Stimulated activated CD8-positive, alpha-beta memory T cell treated with anti-CD3 and anti-CD28 coated beads, Interleukin-15, amount 100 ng/mL, for 4 hours (primary cell): ENCODE measurements at regions not wholly inside any gene's neighbourhood (a gene's known extent, or its start where the extent isn't known, plus 50 kb on each side); places are given as distances from the start of the nearest gene placed in this dataset.

Experiments used
- DNase-seq, 2 donors: peaks; one replicate each; pipeline ENCODE4 v3.0.0-alpha.2; 2020; ENCODE audit warnings: low read depth in 2 of 2

DNA sequence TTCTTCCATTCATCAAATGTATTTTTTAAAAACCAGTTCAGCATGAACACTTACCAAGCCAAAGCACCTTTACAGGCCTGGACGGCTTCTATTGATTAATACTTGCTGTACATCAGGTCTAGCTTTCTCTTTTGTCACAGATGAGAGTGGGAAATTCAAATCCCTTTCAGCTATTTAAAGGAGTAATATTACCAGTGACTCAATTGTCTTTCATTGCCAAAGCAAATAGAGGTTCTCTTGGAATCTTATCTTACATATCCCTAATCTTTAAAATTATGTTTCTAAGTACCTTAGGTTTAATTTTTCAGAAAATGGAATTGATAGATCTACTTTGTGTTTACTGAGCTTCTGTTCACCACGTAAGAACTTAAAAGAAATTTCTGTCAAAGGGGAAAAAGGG lies 922.9 kb downstream of the NSUN3 start:
- DNase-seq = no peak

DNA sequence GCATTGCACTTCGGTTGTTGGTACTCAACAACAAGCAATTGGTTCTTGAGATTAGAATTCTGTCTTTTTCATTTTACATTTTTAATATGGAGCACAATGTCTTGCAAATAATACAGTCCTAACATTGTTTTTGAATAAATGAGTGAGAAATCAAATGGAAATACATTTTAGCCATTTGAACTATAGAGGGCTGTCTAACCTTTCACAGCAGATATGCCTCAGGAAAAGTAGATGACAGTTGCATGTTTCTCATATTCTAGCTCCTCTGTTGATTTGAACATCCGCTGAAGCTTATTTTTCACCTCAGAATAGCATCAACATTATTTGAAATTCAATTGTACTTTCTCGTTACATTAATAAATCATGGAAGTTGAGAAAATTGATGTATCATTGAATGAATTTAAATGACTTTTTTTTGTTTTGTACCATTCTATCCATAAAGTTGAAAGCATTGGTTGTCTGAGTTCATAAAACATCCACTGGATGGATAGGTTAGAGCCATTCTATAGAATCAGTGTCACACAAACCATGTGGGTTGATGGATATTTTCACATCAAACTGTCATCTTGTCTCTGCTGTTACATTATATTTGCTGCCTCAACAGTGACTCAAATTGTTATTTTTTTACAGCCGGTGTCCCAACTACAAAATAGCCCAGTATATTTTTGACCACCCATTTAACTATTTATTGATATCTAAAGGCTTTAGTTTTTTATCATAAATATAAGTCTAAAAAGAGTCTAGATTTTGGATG lies 928.3 kb downstream of the NSUN3 start:
- no peak for DNase-seq

DNA sequence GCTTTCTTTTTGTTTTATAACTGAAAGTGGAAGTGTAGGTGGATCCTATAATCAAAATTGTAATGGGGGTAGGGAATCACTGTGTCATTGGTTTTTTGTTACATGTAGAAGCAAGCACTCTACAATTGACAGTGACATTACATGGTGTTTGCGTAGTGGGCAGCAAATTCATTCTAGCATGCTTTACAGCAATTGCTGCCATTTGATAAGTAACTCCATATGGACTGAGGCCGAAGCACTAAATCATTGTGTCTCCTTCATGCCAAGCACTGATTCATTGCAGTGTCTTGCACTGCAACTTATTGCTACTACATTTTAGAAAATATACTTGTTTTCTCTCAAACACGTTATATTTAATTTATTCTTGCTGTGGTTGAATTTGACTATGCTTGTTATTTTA lies 933.9 kb downstream of the NSUN3 start:
- no peak for DNase-seq

DNA sequence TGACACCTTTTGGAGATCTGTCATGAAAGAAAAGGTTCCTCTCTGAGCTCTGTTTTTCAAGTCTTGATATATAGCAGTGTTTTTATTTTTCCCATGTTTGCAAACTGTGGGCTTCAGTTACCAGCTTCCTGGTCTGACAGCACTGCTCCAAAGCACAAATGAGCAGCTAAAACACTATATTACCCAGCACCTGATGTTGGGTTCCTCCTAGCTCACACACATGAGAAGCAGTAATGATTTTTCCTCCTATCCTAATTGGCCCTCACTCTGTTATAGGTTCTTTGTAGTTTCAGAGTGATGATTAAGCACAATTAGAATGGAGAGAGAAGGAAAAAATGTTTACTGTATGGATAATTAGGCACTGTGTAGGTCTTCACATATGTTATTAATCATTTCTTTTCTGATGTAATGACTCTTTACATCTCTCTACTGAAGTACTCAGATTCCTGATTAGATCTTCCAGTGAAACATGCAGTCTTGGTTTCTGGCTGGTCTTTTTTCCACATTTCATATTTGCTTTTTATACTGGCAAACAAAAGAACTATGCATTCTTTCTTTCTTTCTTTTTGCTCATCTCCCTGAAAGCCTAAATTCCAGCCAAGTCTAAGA lies 939.7 kb downstream of the NSUN3 start:
- no peak for DNase-seq

DNA sequence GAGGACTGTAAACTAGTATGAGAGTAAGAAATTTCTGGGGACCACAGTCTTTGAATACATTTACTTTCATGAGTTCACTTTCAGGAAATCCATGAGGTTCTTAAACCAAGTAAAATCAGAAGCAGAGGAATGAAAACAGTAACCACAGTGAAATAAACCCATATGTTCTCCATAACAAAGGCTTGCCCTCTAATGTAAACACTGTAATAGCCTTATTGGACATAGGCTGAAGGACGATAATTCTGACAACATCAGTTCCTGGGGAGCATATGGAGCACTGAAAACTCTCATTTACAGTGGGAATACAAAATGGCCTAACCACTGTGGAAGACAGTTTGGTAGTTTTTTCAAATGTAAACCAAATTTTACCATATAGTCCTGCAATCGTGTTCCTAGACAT lies 965.8 kb downstream of the NSUN3 start:
- DNase-seq = no peak

DNA sequence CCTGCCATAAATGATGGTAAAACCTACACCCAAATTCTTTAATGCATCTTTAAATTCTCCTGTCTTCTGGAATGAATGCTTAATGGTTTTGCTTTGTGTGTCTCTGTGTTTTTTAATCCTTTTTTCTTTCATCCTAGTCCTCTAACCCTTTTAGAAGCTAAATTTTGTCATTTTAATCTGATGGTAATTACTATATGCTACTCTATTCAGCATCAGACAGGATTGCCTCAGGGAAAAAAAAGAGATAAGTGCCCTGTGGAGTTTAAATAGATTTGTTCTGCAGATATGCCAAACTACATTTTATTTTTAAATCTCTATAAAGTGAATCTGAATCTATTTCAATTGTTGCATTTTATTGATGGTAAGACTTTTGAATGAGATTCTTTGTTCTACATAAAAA lies 966.8 kb downstream of the NSUN3 start:
- no peak for DNase-seq

DNA sequence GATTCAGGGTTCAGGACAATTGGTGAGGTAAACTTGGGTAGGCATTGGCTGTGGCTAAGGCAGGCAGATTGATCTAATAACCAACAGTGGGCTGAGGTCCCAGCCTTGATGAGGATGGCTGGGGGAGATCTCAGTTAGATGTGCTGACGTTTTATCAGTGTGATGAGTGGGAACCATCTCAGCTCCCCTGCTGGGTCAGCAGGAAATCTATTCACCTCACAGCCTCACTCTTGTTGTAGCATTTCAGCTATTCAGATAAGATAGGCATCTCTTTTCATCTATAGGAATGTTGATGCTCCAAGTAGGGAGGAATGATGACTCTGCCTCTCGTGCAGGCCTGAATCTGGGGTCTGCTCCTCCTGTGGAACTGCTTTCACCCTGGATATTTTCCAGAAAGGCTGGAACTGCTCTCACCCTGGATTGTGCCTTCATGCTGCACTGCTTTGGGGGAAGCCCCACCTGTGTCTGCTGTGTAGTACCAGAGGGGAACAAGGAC lies 973.7 kb downstream of the NSUN3 start:
- no peak for DNase-seq

DNA sequence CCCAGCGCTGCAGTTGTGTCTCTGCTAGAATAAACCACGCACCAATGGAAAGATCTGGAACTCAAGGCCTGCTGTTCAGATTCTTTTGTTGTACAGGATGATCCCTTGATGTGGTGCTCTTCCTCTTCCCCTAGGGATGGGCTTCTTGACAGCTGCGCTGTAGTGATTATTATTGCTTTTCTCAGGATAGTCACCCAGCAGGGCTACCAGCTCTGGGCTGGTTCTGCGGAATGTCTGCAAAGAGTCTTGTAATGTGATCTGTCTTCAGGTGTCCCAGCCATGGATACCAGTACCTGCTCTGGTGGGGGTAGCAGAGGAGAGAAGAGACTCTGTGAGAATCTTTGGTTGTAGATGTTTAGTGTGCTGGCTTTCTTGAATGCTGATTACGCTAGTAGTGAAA lies 974.2 kb downstream of the NSUN3 start:
- DNase-seq = no peak

DNA sequence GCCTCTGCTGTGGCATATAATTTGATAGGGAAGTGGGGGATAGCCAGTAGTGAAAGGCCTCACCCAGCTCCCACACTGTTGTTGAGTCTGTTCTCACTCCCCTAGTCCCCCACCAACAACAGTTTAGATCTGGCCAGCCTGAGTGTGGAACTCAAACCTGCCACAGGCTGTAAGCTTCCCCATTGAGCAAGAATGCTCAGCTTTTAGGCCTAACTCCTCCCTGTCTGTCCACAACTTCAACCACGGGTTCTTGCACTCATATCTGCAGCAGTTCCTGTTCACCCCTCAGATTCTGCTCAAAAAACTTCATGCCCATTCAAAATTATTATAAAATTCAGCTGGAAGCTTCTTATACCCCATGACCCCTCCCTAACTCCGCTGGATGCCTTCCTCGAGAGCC lies 975.1 kb downstream of the NSUN3 start:
- DNase-seq = no peak

DNA sequence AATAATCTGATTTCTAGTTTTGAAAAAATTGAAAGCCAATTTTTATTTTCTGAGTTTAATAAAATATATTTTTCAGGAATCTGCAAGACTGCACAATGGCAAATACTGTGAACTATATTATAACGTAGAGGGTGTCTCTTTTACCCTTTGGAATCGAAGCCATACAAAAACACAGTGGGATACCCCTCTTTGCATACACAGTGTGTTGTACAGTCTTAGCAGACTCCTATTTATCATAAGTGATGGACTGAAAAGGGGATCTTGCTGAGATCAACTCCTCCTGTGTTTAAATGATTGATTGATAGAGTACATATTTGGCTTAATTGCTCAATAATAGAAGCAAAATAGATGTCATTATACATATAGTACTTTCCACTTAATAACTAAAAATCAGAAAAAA lies 981.2 kb downstream of the NSUN3 start:
- no peak for DNase-seq

DNA sequence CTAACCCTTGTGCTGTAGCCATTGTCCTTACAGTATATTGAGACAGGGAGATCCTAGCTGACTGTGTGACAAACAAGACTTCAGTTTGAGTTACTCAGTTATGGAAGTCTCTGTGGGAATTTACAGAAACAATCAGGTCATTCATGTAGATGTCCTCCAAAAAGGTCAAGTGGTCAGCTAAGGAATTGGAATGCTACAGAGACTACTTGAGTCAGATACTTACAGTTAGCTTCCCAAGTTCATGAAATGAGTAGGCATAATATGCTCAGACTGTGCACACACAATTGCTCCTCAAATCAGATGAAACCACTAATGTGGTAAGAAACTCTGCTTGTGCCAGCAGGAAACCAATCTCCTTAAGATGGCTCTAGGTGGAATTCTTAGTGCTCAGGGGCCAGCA lies 985.7 kb downstream of the NSUN3 start:
- no peak for DNase-seq

DNA sequence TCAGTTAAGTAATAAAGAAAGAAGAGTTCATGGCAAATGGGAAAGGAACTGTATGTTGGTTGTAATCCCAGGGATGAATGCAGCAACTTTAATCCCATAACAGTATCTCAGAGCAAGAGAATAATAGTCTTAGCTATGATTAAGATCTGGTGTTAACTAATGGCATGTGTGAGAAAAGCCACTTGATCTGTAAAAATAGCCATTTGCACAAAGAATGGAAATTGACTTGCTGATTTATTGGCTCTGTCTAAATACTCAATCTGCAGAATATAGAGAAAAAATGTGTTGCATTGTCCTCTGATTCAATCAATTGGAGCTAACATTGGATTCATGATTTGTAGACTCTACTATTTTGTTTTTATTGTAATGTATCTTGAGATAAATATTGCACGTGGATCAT lies 987.0 kb downstream of the NSUN3 start:
- no peak for DNase-seq

DNA sequence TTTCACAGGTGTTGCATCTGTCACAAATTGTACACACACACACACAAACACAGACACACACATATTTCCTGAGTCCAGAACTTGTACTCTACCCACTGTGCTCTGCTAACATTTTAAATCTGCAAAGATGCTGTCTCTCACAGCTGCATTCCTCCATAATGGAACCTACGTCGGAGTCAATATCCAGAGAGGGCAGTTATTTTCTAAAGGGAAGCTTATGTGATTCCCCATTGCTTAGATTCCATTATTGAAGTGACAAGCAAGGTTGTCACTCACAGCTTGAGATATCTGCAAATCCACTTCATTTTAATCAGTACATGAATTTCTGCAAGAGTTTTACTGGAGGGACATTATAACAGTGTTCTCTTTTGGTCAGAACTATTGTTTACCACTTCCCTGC lies 992.4 kb downstream of the NSUN3 start:
- DNase-seq = no peak

DNA sequence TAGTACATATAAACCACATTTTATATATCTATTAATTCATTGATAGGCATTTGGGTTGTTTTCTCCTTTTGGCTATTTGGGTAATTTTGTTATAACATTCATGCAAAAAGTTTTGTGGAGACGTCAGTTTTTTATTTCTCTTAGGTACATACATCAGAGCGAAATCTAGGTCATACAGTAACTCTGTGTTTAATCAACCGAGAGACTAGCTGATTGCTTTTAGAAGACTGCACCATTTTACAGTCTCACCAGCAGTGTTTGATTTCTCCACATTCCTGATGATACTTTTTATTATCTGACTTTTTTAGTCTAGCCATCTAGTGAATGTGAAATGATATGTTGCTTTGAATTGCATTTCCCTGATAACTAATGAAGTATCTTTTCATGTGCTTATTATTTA lies 1019.3 kb downstream of the NSUN3 start:
- DNase-seq = no peak

DNA sequence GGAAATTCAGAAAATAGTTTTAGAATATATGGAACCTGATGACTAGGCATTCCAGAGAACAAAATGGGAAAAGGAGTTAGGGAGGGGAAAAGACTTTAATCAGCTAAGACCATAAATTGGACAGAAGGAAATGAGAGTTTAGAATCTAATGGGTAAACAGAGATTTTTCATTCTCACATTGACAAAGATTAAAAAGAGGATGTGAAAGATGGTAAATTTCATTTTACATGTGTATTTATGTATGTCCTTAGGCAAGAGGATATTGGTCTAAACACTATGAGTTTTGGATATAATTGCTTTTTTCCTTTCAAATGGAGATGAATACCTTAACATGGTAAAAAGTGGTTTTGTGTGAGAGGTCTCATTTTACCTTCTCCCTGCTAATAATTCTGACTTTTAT lies 1021.9 kb downstream of the NSUN3 start:
- no peak for DNase-seq

DNA sequence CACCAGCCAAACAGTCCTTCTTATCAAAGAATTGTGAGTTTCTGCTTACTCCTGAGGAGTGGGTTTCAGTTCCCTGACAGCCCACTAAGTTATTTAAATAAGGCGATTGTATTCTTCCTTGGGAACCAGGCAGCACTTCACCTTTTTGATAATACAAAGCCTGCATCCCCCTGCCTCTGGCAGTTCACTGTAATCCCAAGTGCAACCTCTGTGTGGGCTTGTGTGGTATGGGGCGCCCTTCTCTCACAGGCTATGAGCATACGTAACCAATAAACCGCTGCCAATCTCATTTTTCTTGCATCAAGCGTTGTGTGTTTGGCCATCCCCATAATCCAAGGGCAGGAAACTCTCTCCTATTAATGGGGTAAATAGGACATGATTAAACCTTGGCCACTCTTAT lies 1025.6 kb downstream of the NSUN3 start:
- DNase-seq = no peak

DNA sequence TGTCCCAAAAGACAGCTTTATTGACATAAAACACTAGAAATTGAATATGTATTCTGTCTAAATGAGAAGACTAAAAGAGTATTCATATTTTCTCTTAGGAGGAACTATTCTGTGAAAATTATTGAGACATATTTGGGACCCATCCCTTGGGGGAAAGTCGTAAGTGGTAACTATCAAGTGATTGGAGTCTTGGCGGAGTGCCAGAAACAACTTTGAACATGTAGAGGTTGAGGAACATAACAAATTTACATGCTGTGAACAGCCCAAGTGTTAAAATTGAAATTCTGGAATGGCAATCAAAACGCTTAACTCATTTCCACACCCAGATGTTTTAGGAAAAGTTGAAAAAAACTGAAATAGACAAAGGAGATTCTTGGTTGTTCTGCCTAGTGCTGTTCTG lies 1034.6 kb downstream of the NSUN3 start:
- no peak for DNase-seq

DNA sequence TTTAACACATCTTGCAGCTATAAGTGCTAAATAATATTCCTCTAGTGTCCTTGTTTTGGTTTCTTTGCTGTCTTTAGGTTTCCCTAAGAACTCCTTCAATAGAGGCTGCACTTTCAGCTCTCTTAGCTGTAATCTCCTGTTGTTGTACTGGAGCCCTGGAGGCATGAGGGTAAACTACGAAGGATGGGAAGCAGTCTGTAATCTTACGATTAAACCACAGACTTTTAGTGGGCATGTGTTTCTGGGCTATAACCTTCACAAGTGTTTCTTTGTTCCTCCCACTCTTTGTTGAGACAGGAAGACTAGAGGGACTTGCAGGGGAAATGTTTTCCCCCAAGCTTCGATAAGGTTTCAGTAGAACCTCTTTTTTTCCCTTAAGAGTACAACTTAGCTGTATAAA lies 1058.1 kb downstream of the NSUN3 start:
- DNase-seq = no peak

DNA sequence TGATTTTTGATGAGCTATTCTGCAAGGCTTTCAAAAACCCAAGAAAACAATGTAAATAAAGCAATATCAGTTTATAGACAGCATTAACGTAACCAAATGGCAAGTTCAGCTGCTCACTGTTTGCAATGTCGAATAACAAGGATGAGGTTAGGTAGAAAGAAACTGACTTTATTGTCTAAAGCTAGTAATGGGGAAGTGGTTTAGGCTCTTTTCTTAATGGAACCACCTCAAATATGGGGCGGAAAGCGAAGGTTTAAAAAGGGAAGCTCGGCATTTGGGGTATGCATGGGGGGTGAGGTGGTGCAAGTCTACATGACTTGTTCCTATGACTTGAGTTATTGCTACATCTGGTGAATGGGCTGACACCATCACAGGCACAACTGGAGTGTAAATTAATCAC lies 1060.2 kb downstream of the NSUN3 start:
- DNase-seq = no peak

DNA sequence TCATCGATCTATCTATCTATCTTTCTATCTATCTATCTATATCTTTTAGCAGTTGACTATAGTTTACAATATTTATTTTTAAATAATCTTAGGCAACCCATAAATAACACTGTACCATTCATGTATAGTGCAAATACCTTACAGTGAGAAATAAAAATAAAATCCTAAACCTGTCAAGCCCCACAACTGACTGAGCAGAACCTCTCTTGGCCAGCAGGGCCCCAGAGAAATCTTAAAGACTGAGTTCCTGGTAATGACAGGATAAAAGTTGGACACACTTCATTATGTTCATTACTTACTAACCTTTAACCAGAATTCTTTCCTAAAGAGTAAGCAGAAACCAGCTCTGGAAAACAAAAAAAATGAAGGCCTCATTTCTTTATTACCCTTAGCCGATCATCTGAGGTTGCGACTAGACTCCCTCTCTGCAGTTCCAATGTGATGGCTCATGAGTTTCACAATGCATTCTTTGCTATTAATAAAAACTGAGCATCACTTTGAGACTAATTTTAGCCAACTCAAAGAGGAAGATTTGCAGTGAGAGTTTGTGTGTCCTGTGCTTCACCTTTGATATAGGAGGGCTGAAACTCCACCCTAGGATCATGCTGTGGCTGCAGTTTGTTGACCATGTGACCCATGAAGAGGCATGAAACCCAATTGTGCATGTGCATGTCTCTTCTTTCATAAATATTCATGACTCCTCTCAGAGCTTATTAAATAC lies 1072.0 kb downstream of the NSUN3 start:
- DNase-seq = no peak

DNA sequence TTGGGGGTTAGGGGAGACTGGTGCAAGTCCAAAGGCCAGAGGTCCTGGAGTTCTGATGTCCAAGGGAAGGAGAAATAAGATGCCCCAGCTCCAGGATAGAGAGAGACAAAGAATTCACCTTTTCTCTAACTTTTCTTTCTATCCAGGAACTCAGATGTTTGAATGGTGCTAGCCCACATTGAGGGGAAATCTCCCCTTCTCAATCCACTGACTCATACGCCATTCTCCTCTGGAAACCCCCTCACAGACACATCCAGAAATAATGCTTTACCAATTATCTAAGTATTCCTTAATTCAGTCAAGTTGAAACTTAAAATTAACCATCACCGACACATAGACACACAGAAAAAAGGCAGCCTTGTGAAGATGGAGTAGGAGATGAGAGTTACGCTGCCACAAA lies 1085.2 kb downstream of the NSUN3 start:
- no peak for DNase-seq

DNA sequence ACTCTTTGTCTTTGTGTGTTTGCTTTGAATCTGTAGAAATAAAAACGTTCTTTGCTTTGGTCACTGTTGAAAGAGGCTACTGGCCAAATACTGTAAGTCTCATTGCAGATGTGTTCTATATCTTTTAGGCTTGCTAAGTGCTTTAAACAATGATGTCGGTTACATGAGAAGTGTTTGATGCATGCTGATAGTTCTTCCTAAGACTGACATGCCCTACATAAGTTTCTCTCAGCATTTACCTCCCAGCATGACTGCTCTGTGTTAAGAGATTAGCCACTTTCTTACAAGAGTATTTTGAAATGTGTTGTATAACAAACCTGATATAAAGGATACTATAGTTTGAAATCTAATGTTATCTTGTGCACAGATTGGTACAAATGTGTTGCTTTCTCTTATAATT lies 1088.7 kb downstream of the NSUN3 start:
- no peak for DNase-seq

DNA sequence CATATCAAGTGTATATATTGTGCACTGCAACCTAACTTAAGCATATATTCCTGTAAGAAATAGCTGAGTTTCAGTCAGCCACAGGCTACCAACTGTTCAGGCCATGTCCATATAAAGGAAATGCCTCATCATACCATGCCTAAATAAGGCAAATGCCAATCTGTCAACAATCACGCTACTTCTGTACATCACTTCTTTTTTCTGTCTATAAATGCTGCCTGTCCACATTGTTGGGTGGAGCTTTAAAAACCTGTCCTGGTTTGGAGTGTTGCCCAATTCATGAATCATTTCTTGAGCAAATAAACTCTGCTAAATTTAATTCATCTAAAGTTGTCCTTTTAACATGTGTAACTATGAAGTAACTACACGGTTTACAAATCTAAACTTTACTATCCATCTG lies 1091.9 kb downstream of the NSUN3 start:
- DNase-seq = no peak
